Activated naive CD4-positive, alpha-beta T cell treated with anti-CD3 and anti-CD28 coated beads, Interleukin-2, amount 10 ng/mL, durations not matched to agents 7 days and 5 days (primary cell): ENCODE measurements at regions not wholly inside any gene's neighbourhood (a gene's known extent, or its start where the extent isn't known, plus 50 kb on each side); places are given as distances from the start of the nearest gene placed in this dataset.
"Not testable (repeated sequence)": the region's sequence is repeated elsewhere in the genome, so short reads cannot be mapped to it uniquely, and the experiment has no call there.

ENCODE experiments used
- CTCF ChIA-PET: fragments of 350-600 bp; sonication (Branson Sonifier 250); formaldehyde crosslinking; loops from one replicate; lab custom pipeline; 2021; ENCODE audit warnings: antibody characterized with exemption; lab: Charles Lee
- DNase-seq: peaks from one replicate; pipeline ENCODE4 v3.0.0-alpha.2; 2020
- H3K27ac Mint-ChIP-seq: one replicate; pipeline ENCODE4 v1.8.0; 2021; ENCODE audit warnings: mild to moderate bottlenecking, moderate library complexity, mixed read lengths
- H3K27me3 Mint-ChIP-seq: one replicate; pipeline ENCODE4 v1.8.0; 2021; ENCODE audit warnings: mild to moderate bottlenecking, mixed read lengths
- H3K36me3 Mint-ChIP-seq: one replicate; pipeline ENCODE4 v1.8.0; 2021; ENCODE audit warnings: mixed read lengths
- H3K4me1 Mint-ChIP-seq: one replicate; pipeline ENCODE4 v1.8.0; 2021; ENCODE audit warnings: mixed read lengths
- H3K4me3 Mint-ChIP-seq: one replicate; pipeline ENCODE4 v1.8.0; 2021; ENCODE audit warnings: mild to moderate bottlenecking, moderate library complexity, mixed read lengths
- H3K9me3 Mint-ChIP-seq: one replicate; pipeline ENCODE4 v1.8.0; 2021; ENCODE audit warnings: mixed read lengths

- H3K4me1 Mint-ChIP-seq, H3K27ac Mint-ChIP-seq, DNase-seq, H3K36me3 Mint-ChIP-seq, H3K27me3 Mint-ChIP-seq, H3K4me3 Mint-ChIP-seq, CTCF ChIA-PET: not testable (repeated sequence)
- H3K9me3 Mint-ChIP-seq = peaks cover 16% of the 10 kb centered on the region
These were observed 2898.2 kb downstream of the RPIA start for GRCh38 chr2:91589454-91590328.

- H3K27me3 Mint-ChIP-seq, H3K36me3 Mint-ChIP-seq, H3K4me1 Mint-ChIP-seq, CTCF ChIA-PET, H3K27ac Mint-ChIP-seq, H3K4me3 Mint-ChIP-seq, DNase-seq: not testable (repeated sequence)
- H3K9me3 Mint-ChIP-seq = peaks cover 13% of the 10 kb centered on the region
These were observed 2898.9 kb downstream of the RPIA start for GRCh38 chr2:91590381-91590780.

GRCh38 chr2:91591066-91591465 is 2899.6 kb downstream of the RPIA start:
- H3K4me1 Mint-ChIP-seq, DNase-seq, H3K27ac Mint-ChIP-seq, H3K4me3 Mint-ChIP-seq, H3K27me3 Mint-ChIP-seq, CTCF ChIA-PET, H3K36me3 Mint-ChIP-seq: not testable (repeated sequence)
- peaks cover 14% of the 10 kb centered on the region for H3K9me3 Mint-ChIP-seq

GRCh38 chr2:91597436-91597835 is 2906.0 kb downstream of the RPIA start:
- CTCF ChIA-PET, H3K4me1 Mint-ChIP-seq, H3K27ac Mint-ChIP-seq, DNase-seq, H3K36me3 Mint-ChIP-seq, H3K27me3 Mint-ChIP-seq, H3K4me3 Mint-ChIP-seq: not testable (repeated sequence)
- H3K9me3 Mint-ChIP-seq = peaks cover 12% of the 10 kb centered on the region

GRCh38 chr2:91598519-91598918 is 2907.0 kb downstream of the RPIA start:
- H3K27ac Mint-ChIP-seq, H3K36me3 Mint-ChIP-seq, H3K4me3 Mint-ChIP-seq, H3K4me1 Mint-ChIP-seq, DNase-seq, H3K27me3 Mint-ChIP-seq, CTCF ChIA-PET: not testable (repeated sequence)
- H3K9me3 Mint-ChIP-seq = peaks cover 10% of the 10 kb centered on the region

GRCh38 chr2:91599000-91599399 is 2907.5 kb downstream of the RPIA start:
- H3K27ac Mint-ChIP-seq, H3K36me3 Mint-ChIP-seq, CTCF ChIA-PET, H3K4me1 Mint-ChIP-seq, DNase-seq, H3K27me3 Mint-ChIP-seq, H3K4me3 Mint-ChIP-seq: not testable (repeated sequence)
- H3K9me3 Mint-ChIP-seq = peaks cover 10% of the 10 kb centered on the region

GRCh38 chr2:91602860-91603259 is 2911.4 kb downstream of the RPIA start:
- H3K36me3 Mint-ChIP-seq, H3K4me1 Mint-ChIP-seq, H3K27ac Mint-ChIP-seq, H3K9me3 Mint-ChIP-seq, CTCF ChIA-PET, DNase-seq, H3K4me3 Mint-ChIP-seq, H3K27me3 Mint-ChIP-seq: not testable (repeated sequence)

GRCh38 chr2:91603996-91604395 is 2912.5 kb downstream of the RPIA start:
- H3K9me3 Mint-ChIP-seq, H3K27ac Mint-ChIP-seq, H3K27me3 Mint-ChIP-seq, CTCF ChIA-PET, H3K4me3 Mint-ChIP-seq, DNase-seq, H3K36me3 Mint-ChIP-seq, H3K4me1 Mint-ChIP-seq: not testable (repeated sequence)

- H3K36me3 Mint-ChIP-seq, H3K27me3 Mint-ChIP-seq, H3K4me3 Mint-ChIP-seq, H3K27ac Mint-ChIP-seq, DNase-seq, H3K9me3 Mint-ChIP-seq, H3K4me1 Mint-ChIP-seq, CTCF ChIA-PET: not testable (repeated sequence)
These were observed 2913.2 kb downstream of the RPIA start for GRCh38 chr2:91604629-91605028.

- CTCF ChIA-PET, H3K27me3 Mint-ChIP-seq, DNase-seq, H3K27ac Mint-ChIP-seq, H3K9me3 Mint-ChIP-seq, H3K4me1 Mint-ChIP-seq, H3K36me3 Mint-ChIP-seq, H3K4me3 Mint-ChIP-seq: not testable (repeated sequence)
These were observed 2932.3 kb downstream of the RPIA start for GRCh38 chr2:91623739-91624138.

GRCh38 chr2:91628471-91628870 is 2937.0 kb downstream of the RPIA start:
- H3K27me3 Mint-ChIP-seq, H3K36me3 Mint-ChIP-seq, DNase-seq, H3K4me1 Mint-ChIP-seq, CTCF ChIA-PET, H3K4me3 Mint-ChIP-seq, H3K27ac Mint-ChIP-seq, H3K9me3 Mint-ChIP-seq: not testable (repeated sequence)

- CTCF ChIA-PET, H3K36me3 Mint-ChIP-seq: not testable (repeated sequence)
These were observed 2965.7 kb downstream of the RPIA start for GRCh38 chr2:91657193-91657592.

GRCh38 chr2:91658336-91658735 is 2966.9 kb downstream of the RPIA start:
- H3K27ac Mint-ChIP-seq, H3K4me3 Mint-ChIP-seq, DNase-seq, H3K27me3 Mint-ChIP-seq, H3K4me1 Mint-ChIP-seq, CTCF ChIA-PET, H3K9me3 Mint-ChIP-seq, H3K36me3 Mint-ChIP-seq: not testable (repeated sequence)

More at GRCh38 chr2:91657193-91657592, 2965.7 kb downstream of the RPIA start:
- not testable (repeated sequence) for H3K4me3 Mint-ChIP-seq, H3K9me3 Mint-ChIP-seq, DNase-seq, H3K27ac Mint-ChIP-seq, H3K27me3 Mint-ChIP-seq, H3K4me1 Mint-ChIP-seq

GRCh38 chr2:91659189-91659916 is 2967.9 kb downstream of the RPIA start:
- H3K9me3 Mint-ChIP-seq, H3K4me1 Mint-ChIP-seq, DNase-seq, H3K27me3 Mint-ChIP-seq, H3K4me3 Mint-ChIP-seq, H3K36me3 Mint-ChIP-seq, H3K27ac Mint-ChIP-seq, CTCF ChIA-PET: not testable (repeated sequence)

GRCh38 chr2:91659917-91660275 is 2968.4 kb downstream of the RPIA start:
- H3K27me3 Mint-ChIP-seq, CTCF ChIA-PET, H3K9me3 Mint-ChIP-seq, H3K4me1 Mint-ChIP-seq, H3K27ac Mint-ChIP-seq, H3K4me3 Mint-ChIP-seq, DNase-seq, H3K36me3 Mint-ChIP-seq: not testable (repeated sequence)
